ENCODE measurements at regions not wholly inside any gene's neighbourhood (a gene's known extent, or its start where the extent isn't known, plus 50 kb on each side); places are given as distances from the start of the nearest gene placed in this dataset.

DNA sequence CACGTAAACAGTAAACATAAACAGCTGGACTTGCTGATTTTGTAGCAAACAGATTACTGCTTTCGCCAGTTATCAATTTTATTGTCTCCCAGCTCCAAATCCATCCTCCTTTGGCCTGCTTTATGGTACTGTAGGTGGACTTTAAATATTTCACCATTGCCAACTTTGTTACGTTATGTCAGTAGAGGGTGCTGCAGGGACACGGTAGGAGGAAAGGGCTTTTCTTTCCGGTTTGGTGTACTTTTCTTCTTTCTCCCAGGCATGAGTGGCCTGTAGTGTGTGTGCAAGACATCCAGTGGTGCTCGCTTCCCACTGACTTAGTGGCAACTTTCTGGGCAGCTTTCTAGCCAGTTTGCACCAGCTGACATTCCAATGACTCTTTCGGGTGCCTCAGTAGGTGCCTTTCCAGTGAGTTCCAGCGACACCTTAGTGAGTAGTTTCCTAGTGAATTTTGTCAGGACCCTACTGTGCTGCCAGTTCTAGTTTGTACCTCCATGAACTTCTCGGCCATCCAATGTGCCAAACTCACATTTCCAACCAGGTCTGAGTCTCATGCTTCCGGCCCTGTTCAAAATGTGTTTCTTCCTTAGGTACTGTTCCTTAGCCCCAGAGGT lies 267.6 kb upstream of the TENM4 start:
- no peak for DNase-seq (ENCODE audit: extremely low read depth, insufficient read length)
- Histone ChIP-seq H3K27me3 (replicated peaks; ENCODE audit: control insufficient read depth, insufficient read depth, low read length) (no peaks in the 10 kb centered on the region), H3K4me3 (replicated peaks; ENCODE audit: low read depth, low read length) (no peak overlapping the region), H3K36me3 (ENCODE audit: control insufficient read depth, insufficient read depth, low read length) (no peaks in the 10 kb centered on the region)
- TF ChIP-seq, protein P1, sequence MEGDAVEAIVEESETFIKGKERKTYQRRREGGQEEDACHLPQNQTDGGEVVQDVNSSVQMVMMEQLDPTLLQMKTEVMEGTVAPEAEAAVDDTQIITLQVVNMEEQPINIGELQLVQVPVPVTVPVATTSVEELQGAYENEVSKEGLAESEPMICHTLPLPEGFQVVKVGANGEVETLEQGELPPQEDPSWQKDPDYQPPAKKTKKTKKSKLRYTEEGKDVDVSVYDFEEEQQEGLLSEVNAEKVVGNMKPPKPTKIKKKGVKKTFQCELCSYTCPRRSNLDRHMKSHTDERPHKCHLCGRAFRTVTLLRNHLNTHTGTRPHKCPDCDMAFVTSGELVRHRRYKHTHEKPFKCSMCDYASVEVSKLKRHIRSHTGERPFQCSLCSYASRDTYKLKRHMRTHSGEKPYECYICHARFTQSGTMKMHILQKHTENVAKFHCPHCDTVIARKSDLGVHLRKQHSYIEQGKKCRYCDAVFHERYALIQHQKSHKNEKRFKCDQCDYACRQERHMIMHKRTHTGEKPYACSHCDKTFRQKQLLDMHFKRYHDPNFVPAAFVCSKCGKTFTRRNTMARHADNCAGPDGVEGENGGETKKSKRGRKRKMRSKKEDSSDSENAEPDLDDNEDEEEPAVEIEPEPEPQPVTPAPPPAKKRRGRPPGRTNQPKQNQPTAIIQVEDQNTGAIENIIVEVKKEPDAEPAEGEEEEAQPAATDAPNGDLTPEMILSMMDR (IDR thresholded peaks at IDR 0.05; ENCODE audit: insufficient read depth, low read length, poor library complexity, severe bottlenecking): peak; percentile 58

DNA sequence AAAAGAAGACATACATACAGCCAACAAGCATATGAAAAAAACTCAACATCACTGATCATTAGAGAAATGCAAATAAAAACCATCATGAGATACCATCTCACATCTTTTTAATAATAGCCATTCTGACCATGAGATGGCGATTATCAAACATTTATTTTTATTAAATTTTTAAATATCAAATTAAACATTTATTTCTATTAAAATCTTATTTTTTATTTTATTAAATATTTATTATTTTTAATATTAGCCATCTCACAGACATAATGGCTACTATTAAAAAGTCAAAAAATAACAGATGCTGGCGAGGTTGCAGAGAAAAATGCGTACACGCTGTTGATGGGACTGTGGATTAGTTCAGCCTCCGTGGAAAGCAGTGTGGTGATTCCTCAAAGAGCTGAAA lies 264.8 kb upstream of the TENM4 start:
- TF ChIP-seq, protein P1 (IDR thresholded peaks at IDR 0.05; ENCODE audit: insufficient read depth, low read length, poor library complexity, severe bottlenecking): no peak
- DNase-seq (ENCODE audit: extremely low read depth, insufficient read length): no peak
- no peak overlapping the region for H3K4me3 ChIP-seq (replicated peaks; ENCODE audit: low read depth, low read length)
- H3K36me3 ChIP-seq (ENCODE audit: control insufficient read depth, insufficient read depth, low read length): no peaks in the 10 kb centered on the region
- H3K27me3 ChIP-seq (replicated peaks; ENCODE audit: control insufficient read depth, insufficient read depth, low read length): no peaks in the 10 kb centered on the region

DNA sequence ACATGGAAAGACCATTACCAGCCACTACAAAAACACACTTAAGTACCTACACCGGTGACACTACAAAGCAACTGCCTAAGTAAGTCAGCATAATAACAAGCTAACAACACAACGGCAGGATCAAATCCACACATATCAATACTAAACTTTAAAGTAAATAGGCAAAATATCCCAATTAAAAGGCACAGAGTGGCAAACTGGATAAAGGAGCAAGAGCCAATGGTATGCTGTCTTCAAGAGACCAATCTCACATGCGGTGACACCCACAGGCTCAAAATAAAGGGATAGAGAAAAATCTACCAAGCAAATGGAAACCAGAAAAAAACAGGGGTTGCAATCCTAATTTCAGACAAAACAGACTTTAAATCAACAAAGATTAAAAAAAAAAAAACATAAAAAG lies 261.5 kb upstream of the TENM4 start:
- no peaks in the 10 kb centered on the region for H3K27me3 ChIP-seq (replicated peaks; ENCODE audit: control insufficient read depth, insufficient read depth, low read length)
- DNase-seq (ENCODE audit: extremely low read depth, insufficient read length): no peak
- TF ChIP-seq, protein P1 (IDR thresholded peaks at IDR 0.05; ENCODE audit: insufficient read depth, low read length, poor library complexity, severe bottlenecking): no peak
- H3K4me3 ChIP-seq (replicated peaks; ENCODE audit: low read depth, low read length): no peak overlapping the region
- no peaks in the 10 kb centered on the region for H3K36me3 ChIP-seq (ENCODE audit: control insufficient read depth, insufficient read depth, low read length)

DNA sequence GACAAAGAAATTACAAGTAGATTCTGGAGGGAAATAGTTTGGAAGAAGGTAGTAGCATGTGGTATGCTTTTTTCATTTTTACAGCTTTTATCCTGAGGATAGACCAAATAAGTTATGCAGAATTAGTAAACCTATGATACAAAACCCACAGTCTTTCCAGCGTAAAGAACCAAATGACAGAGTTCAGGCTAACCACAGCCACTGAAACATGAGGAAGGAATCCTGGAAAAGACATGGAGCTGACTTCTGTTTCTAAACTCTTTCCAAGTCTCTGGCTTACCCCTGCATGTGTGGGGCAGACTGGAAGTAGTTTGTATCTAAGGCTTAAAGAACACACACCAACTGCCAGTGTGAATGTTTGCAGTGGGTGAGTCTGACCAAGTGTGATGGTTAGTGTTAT lies 258.4 kb upstream of the TENM4 start:
- Histone ChIP-seq H3K27me3 (replicated peaks; ENCODE audit: control insufficient read depth, insufficient read depth, low read length) (no peaks in the 10 kb centered on the region), H3K36me3 (ENCODE audit: control insufficient read depth, insufficient read depth, low read length) (no peaks in the 10 kb centered on the region), H3K4me3 (replicated peaks; ENCODE audit: low read depth, low read length) (no peak overlapping the region)
- DNase-seq (ENCODE audit: extremely low read depth, insufficient read length): no peak
- TF ChIP-seq, protein P1 (IDR thresholded peaks at IDR 0.05; ENCODE audit: insufficient read depth, low read length, poor library complexity, severe bottlenecking): no peak

DNA sequence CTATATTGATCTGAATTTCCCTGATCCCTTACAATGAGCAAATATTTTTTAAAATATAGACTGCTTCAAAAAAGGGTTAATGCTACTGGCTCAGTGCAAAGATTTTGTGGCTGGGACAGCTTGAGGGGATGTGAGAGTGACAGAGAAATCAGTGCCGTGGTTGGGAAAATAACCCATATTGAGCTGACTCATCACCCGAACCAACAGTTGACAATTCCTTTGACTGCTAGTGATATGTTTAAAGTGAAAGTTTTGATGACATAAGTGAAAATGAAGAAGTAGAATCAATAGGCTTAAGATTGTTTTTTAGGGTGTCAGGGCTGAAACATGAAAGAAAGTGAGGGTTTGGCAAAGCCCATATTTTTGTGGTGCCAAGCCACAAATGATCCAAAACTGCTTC lies 257.1 kb upstream of the TENM4 start:
- Histone ChIP-seq H3K27me3 (replicated peaks; ENCODE audit: control insufficient read depth, insufficient read depth, low read length) (no peaks in the 10 kb centered on the region), H3K4me3 (replicated peaks; ENCODE audit: low read depth, low read length) (no peak overlapping the region), H3K36me3 (ENCODE audit: control insufficient read depth, insufficient read depth, low read length) (no peaks in the 10 kb centered on the region)
- TF ChIP-seq, protein P1 (IDR thresholded peaks at IDR 0.05; ENCODE audit: insufficient read depth, low read length, poor library complexity, severe bottlenecking): no peak
- no peak for DNase-seq (ENCODE audit: extremely low read depth, insufficient read length)

DNA sequence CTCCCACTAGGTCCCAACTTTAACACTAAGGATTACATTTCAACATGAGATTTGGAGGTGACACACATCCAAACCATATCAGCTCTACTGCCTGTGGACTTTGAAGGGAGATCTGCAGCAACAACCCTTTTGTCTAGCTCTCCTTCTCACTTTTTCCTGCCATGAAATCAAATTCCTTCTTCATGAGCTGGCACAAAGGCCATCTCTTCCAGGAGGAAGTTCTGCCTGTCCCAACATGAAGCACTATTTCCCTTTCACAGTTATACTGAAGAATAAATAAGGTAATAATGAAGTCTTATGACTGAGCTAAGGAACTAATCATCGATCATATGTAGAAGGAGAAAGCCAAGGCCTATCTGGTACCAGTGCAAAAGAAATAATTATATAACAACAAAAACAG lies 253.5 kb upstream of the TENM4 start:
- Histone ChIP-seq H3K4me3 (replicated peaks; ENCODE audit: low read depth, low read length) (no peak overlapping the region), H3K36me3 (ENCODE audit: control insufficient read depth, insufficient read depth, low read length) (no peaks in the 10 kb centered on the region), H3K27me3 (replicated peaks; ENCODE audit: control insufficient read depth, insufficient read depth, low read length) (no peaks in the 10 kb centered on the region)
- TF ChIP-seq, protein P1 (IDR thresholded peaks at IDR 0.05; ENCODE audit: insufficient read depth, low read length, poor library complexity, severe bottlenecking): no peak
- DNase-seq (ENCODE audit: extremely low read depth, insufficient read length): no peak

Data from GM06990 (cell line).